ENCODE measurements at regions not wholly inside any gene's neighbourhood (a gene's known extent, or its start where the extent isn't known, plus 50 kb on each side); places are given as distances from the start of the nearest gene placed in this dataset.

DNA sequence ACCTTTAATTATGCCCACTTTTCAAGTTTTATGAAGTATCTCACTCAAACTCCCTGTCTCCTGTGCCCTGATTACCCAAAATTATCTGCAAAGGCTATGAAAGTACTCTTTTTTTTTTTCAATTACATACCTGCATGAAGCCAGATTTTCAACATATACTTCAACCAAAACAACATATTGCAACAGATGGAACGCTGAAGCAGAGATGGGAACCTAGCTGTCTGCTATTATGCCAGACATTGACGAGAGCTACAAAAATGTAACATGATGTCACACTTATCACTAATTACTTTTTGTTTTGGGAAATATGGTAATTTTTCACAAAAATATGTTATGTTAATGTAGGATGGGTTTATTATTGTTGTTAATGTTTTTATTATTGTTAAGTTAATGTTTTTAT lies 86.5 kb upstream of the SLC1A3 start:
- no peaks in the 10 kb centered on the region for H3K36me3 ChIP-seq
- TF ChIP-seq POLR2A (IDR thresholded peaks at IDR 0.05), result no peak
- TF ChIP-seq, protein P1, sequence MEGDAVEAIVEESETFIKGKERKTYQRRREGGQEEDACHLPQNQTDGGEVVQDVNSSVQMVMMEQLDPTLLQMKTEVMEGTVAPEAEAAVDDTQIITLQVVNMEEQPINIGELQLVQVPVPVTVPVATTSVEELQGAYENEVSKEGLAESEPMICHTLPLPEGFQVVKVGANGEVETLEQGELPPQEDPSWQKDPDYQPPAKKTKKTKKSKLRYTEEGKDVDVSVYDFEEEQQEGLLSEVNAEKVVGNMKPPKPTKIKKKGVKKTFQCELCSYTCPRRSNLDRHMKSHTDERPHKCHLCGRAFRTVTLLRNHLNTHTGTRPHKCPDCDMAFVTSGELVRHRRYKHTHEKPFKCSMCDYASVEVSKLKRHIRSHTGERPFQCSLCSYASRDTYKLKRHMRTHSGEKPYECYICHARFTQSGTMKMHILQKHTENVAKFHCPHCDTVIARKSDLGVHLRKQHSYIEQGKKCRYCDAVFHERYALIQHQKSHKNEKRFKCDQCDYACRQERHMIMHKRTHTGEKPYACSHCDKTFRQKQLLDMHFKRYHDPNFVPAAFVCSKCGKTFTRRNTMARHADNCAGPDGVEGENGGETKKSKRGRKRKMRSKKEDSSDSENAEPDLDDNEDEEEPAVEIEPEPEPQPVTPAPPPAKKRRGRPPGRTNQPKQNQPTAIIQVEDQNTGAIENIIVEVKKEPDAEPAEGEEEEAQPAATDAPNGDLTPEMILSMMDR (IDR thresholded peaks at IDR 0.05), result no peak
- no peak overlapping the region for H3K4me3 ChIP-seq
- intact Hi-C loops (cut with DNase I), result no loop called here
- no peaks in the 10 kb centered on the region for H3K9me3 ChIP-seq
- WGBS (ENCODE audit: insufficient coverage, low coverage, low lambda C conversion rate, missing lambda C conversion rate), result 91% methylated on average over 2 of the region's 2 CpGs
- DNase-seq, result no peak
- no peaks in the 10 kb centered on the region for H3K4me1 ChIP-seq
- no peak overlapping the region for H3K27ac ChIP-seq
- no peak for ATAC-seq
- H3K27me3 ChIP-seq, result no peaks in the 10 kb centered on the region

DNA sequence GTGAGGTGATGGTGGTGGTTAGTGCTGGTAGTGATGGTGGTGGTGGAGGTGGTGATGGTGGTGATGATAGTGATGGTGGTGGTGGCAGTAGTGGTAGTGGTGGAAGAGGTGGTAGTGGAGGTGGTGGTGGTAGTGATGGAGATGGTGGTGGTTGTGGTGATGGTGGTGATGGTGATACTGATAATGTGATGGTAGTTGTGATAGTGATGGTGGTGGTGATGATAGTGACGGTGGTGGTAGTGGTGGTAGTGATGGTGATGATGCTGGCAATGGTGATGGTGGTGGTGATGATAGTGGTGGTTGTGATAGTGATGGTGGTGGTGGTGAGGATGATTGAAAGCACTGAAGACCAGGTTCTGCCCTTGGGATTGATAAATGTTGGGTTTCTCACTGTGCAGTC lies 85.2 kb upstream of the SLC1A3 start:
- Histone ChIP-seq H3K9me3 (no peaks in the 10 kb centered on the region), H3K36me3 (no peaks in the 10 kb centered on the region), H3K4me3 (no peak overlapping the region), H3K27me3 (no peaks in the 10 kb centered on the region), H3K27ac (no peak overlapping the region), H3K4me1 (no peaks in the 10 kb centered on the region)
- ATAC-seq (no peak), DNase-seq (no peak)
- no peak for TF ChIP-seq POLR2A (IDR thresholded peaks at IDR 0.05)
- TF ChIP-seq, protein P1 (IDR thresholded peaks at IDR 0.05), result no peak
- 19% methylated on average over 1 of the region's 1 CpG for WGBS (ENCODE audit: insufficient coverage, low coverage, low lambda C conversion rate, missing lambda C conversion rate)
- intact Hi-C loops (cut with DNase I), result no loop called here

DNA sequence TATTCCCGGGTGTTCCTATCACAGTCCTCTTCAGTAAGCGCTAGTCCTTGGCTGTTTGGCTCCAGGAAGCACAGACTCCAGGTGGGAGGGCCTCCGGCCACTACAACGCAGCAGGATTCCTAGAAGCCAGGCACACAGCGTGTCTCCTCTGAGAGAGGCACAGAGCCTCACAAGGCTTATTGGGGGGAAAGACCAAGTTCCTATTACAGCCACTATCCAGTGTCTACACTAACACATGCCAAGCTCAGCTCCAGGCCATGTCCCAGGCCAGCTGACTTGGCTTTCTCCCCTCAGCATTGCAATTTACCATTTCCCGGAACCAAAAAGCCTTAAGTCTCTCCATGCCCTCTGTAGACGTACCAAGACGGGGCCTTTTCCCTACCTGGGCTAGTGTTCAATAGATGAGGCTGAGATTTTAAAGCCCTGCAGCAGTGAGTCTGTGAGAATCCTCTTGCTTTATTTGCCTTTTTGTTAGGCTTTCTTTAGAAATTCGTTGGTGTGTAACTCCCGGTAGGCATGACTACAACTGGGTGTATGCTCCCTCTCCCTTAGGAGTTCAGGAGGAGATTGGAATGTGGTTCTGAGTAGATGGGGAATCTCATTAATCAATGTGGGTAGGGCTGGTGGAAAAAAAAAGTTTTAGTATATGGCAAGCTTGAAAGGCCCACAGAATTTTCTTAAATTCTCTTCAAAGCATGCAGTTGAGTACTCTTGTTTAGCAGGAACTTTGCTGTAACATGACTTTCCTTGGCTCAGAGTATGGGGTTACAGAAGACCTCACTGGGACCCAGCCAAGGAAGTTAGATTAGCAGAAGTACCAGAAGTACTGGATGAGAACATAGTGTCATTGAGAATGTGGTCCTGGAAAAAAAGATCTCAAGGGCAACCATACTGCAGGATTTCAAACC lies 84.3 kb upstream of the SLC1A3 start:
- Histone ChIP-seq H3K27ac (no peak overlapping the region), H3K4me3 (no peak overlapping the region), H3K27me3 (no peaks in the 10 kb centered on the region), H3K4me1 (no peaks in the 10 kb centered on the region), H3K36me3 (no peaks in the 10 kb centered on the region), H3K9me3 (no peaks in the 10 kb centered on the region)
- DNase-seq (no peak), ATAC-seq (peak in 3 of 4 donors; percentile 26 to 60 (median 45))
- intact Hi-C loops (cut with DNase I), result no loop called here
- WGBS (ENCODE audit: insufficient coverage, low coverage, low lambda C conversion rate, missing lambda C conversion rate), result 70% methylated on average over 5 of the region's 10 CpGs
- TF ChIP-seq POLR2A (IDR thresholded peaks at IDR 0.05), result no peak
- TF ChIP-seq, protein P1 (IDR thresholded peaks at IDR 0.05), result no peak

DNA sequence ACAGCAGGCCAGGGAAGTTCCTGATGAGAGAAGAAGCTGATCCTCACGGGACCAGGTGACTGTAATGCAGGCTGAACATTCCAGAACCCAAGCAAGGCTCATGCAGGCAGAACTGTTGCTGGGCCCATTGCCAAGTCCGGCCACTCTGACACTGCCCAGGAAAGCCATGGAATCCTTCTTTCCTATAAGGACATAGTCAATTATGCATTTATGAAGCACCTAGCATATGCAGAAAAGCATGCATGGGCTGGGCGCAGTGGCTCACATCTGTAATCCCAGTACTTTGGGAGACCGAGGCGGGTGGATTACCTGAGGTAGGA lies 83.7 kb upstream of the SLC1A3 start:
- no peaks in the 10 kb centered on the region for H3K27me3 ChIP-seq
- no peak for ATAC-seq

More for the DNA sequence above, 83.7 kb upstream of the SLC1A3 start:
- H3K4me3 ChIP-seq, result no peak overlapping the region
- TF ChIP-seq, protein P1 (IDR thresholded peaks at IDR 0.05), result no peak
- TF ChIP-seq POLR2A (IDR thresholded peaks at IDR 0.05), result no peak
- H3K4me1 ChIP-seq, result no peaks in the 10 kb centered on the region
- intact Hi-C loops (cut with DNase I), result no loop called here
- H3K27ac ChIP-seq, result no peak overlapping the region
- no peaks in the 10 kb centered on the region for H3K36me3 ChIP-seq
- no peaks in the 10 kb centered on the region for H3K9me3 ChIP-seq
- DNase-seq, result no peak
- WGBS (ENCODE audit: insufficient coverage, low coverage, low lambda C conversion rate, missing lambda C conversion rate), result 100% methylated on average over 3 of the region's 5 CpGs
